Skeletal muscle tissue (tissue), 3 donors: ENCODE measurements at regions not wholly inside any gene's neighbourhood (a gene's known extent, or its start where the extent isn't known, plus 50 kb on each side); places are given as distances from the start of the nearest gene placed in this dataset.
"Not testable (repeated sequence)": the region's sequence is repeated elsewhere in the genome, so short reads cannot be mapped to it uniquely, and the experiment has no call there.

Source experiments
- H3K27ac ChIP-seq: one replicate; pipeline ENCODE4 v1.7.0; 2013; ENCODE audit warnings: mild to moderate bottlenecking, low read depth, low read length, inconsistent platforms
- H3K27me3 ChIP-seq, 3 donors: one replicate each; pipeline ENCODE4 v1.7.0; 2013; ENCODE audit warnings: low read length in 3 of 3; ENCODE audit not compliant: control insufficient read depth in 3 of 3, insufficient read depth in 3 of 3
- H3K36me3 ChIP-seq, 3 donors: one replicate each; pipeline ENCODE4 v1.7.0; 2013; ENCODE audit warnings: low read length in 3 of 3; ENCODE audit not compliant: control insufficient read depth in 3 of 3, insufficient read depth in 3 of 3
- H3K4me1 ChIP-seq, 3 donors: one replicate each; pipeline ENCODE4 v1.7.0; 2013; ENCODE audit warnings: low read length in 3 of 3, mild to moderate bottlenecking in 3 of 3; ENCODE audit not compliant: control insufficient read depth in 3 of 3, insufficient read depth in 3 of 3
- H3K4me3 ChIP-seq, 3 donors: one replicate each; pipeline ENCODE4 v1.7.0; 2013; ENCODE audit warnings: low read length in 3 of 3
- H3K9ac ChIP-seq, 3 donors: one replicate each; pipeline ENCODE4 v1.7.0; 2013; ENCODE audit warnings: low read length in 3 of 3, mild to moderate bottlenecking in 3 of 3, moderate library complexity in 2 of 3, low read depth in 1 of 3
- H3K9me3 ChIP-seq, 3 donors: one replicate each; pipeline ENCODE4 v1.7.0; 2013; ENCODE audit warnings: low read length in 3 of 3; ENCODE audit not compliant: control insufficient read depth in 3 of 3
- donor health status: Osteomylitis.

- no peak overlapping the region for H3K4me3 ChIP-seq
- no peaks in the 10 kb centered on the region for H3K9me3 ChIP-seq
- H3K9ac ChIP-seq, result no peak overlapping the region
- H3K27ac ChIP-seq, result no peak overlapping the region
- H3K4me1 ChIP-seq, result no peaks in the 10 kb centered on the region
- H3K27me3 ChIP-seq, result no peaks in the 10 kb centered on the region
- H3K36me3 ChIP-seq, result no peaks in the 10 kb centered on the region
Observed at GRCh38 chr9:39587844-39588499, 232.5 kb downstream of the SPATA31A1 start.

- Histone ChIP-seq H3K9me3 (no peaks in the 10 kb centered on the region), H3K36me3 (no peaks in the 10 kb centered on the region), H3K27ac (no peak overlapping the region), H3K4me1 (no peaks in the 10 kb centered on the region), H3K4me3 (no peak overlapping the region), H3K27me3 (no peaks in the 10 kb centered on the region), H3K9ac (no peak overlapping the region)
Observed at GRCh38 chr9:39588500-39589137, 233.2 kb downstream of the SPATA31A1 start.

GRCh38 chr9:39604089-39604488, 248.6 kb downstream of the SPATA31A1 start:
- not testable (repeated sequence) for H3K9ac ChIP-seq, H3K36me3 ChIP-seq, H3K4me1 ChIP-seq, H3K27me3 ChIP-seq, H3K9me3 ChIP-seq, H3K27ac ChIP-seq, H3K4me3 ChIP-seq

DNA sequence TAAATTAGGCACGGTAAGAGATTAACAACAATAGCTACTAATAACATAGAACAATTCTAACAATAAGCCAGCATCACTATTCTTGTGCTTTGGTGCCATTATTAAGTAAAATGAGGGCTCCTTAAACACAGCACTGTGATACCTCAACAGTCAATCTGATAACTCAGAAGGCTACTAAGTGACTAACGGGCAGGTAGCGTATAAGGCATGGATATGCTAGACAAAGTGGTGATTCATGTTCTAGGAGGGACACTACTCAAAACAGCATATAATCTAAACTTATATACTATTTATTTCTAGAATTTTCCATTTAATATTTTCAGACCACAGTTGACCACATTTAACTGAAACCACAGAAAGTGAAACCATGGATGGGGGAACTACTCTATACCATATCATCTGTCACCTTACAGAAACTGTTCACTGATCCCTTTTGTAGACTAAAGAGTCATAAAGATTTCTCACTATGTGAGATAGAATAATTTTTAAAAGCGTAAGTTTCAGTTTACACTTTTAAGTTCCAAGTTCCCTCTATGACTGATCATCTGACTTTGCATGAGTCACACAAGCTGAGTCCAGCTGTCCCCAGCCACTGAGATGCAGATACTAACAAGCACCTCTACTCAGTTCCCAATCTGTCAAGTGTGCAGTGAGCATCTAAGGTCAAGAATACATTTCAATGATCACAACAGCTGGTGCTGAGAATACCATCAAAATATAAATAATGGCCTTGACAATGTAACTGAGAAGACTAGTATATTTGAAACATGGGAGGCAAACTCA, 256.2 kb downstream of the SPATA31A1 start:
- H3K9ac ChIP-seq, H3K4me3 ChIP-seq, H3K4me1 ChIP-seq, H3K36me3 ChIP-seq, H3K27me3 ChIP-seq, H3K9me3 ChIP-seq, H3K27ac ChIP-seq: not testable (repeated sequence)

DNA sequence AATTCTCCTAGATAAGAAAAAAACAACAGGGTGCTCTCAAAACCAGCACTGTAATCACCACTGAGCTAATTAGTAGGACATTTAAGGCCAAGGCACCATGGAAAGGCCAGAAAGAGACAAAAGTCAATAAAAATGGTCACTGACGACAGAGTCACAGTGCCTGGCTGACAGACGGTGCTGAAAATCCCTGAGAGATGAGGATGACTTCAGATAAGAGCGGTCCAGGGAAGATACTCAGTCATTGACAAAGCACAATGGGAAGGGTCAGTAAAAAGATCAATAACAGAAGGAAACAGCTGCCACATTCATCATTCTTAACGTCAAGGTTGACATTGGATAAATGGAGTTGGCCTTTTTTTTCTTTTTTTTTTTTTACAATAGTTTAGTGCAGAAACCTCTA, 261.0 kb downstream of the SPATA31A1 start:
- not testable (repeated sequence) for H3K36me3 ChIP-seq, H3K27ac ChIP-seq, H3K9ac ChIP-seq, H3K4me1 ChIP-seq, H3K27me3 ChIP-seq, H3K9me3 ChIP-seq, H3K4me3 ChIP-seq

DNA sequence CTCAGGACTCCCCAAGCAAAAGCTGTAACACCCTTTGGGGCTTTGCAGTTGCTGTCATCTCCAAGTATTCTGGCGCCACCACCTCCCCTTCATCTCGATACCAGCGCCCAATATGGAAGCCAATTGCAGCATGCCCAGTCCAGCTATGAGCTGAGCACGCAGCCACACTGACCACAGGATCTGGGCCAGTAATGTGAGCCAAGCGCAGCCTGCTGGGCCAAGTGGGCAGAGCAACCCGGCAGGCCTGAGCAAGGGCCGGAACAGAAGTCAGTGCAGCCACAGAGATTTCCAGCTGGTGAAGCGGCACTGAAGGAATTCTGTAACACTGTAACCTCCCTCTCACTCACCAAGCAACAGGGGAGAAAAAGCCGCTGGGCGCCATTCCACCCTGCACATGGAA, 268.6 kb downstream of the SPATA31A1 start:
- not testable (repeated sequence) for H3K9me3 ChIP-seq, H3K9ac ChIP-seq, H3K27ac ChIP-seq, H3K27me3 ChIP-seq, H3K36me3 ChIP-seq, H3K4me1 ChIP-seq, H3K4me3 ChIP-seq

DNA sequence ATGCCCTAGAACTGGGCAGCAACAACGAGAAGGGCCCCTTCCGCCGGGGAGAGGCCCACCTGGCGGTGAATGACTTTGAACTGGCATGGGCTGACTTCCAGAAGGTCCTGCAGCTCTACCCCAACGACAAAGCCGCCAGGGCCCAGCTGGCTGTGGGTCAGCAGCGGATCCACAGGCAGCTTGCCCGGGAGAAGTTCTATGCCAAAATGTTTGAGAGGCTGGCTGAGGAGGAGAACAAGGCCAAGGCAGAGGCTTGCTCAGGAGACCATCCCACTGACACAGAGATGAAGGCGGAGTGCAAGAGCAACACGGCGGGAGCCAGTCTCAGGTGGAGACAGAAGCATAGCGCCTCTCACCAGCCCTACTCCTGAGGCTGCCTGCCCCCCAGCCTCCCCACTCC, 276.6 kb downstream of the SPATA31A1 start:
- not testable (repeated sequence) for H3K27me3 ChIP-seq, H3K9me3 ChIP-seq, H3K4me3 ChIP-seq, H3K36me3 ChIP-seq, H3K9ac ChIP-seq, H3K27ac ChIP-seq, H3K4me1 ChIP-seq

- not testable (repeated sequence) for H3K27ac ChIP-seq, H3K4me3 ChIP-seq, H3K4me1 ChIP-seq, H3K9ac ChIP-seq, H3K9me3 ChIP-seq, H3K36me3 ChIP-seq, H3K27me3 ChIP-seq
Observed at GRCh38 chr9:39649029-39649428, 293.6 kb downstream of the SPATA31A1 start.

DNA sequence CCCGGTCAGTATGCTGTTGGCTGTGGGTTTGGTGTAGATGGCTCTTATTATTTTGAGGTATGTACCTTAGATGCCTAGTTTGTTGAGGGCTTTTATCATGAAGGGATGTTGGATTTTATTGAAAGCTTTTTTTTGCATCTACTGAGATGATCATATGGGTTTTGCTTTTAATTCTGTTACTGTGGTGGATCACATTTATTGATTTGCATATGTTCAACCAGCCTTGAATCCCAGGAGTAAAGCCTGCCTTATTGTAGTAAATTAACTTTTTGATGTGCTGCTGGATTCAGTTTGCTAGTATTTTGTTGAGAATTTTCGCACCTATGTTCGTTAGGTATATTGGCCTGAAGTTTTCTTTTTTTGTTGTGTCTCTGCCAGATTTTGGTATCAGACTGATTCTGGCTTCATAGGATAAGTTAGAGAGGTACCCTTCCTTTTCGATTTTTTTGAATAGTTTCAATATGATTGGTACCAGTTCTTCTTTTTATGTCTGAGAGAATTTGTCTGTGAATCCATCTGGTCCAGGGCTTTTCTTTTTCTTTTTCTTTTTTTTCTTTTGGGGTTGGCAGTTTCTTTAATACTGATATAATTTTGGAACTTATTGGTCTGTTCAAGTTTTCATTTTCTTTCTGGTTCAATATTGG, 301.6 kb downstream of the SPATA31A1 start:
- not testable (repeated sequence) for H3K27ac ChIP-seq, H3K4me1 ChIP-seq, H3K4me3 ChIP-seq, H3K9me3 ChIP-seq, H3K27me3 ChIP-seq, H3K9ac ChIP-seq, H3K36me3 ChIP-seq

GRCh38 chr9:39663020-39663419, 307.6 kb downstream of the SPATA31A1 start:
- not testable (repeated sequence) for H3K27me3 ChIP-seq, H3K9ac ChIP-seq

More at GRCh38 chr9:39663020-39663419, 307.6 kb downstream of the SPATA31A1 start:
- not testable (repeated sequence) for H3K4me3 ChIP-seq, H3K27ac ChIP-seq, H3K4me1 ChIP-seq, H3K9me3 ChIP-seq, H3K36me3 ChIP-seq
